ENCODE measurements at regions not wholly inside any gene's neighbourhood (a gene's known extent, or its start where the extent isn't known, plus 50 kb on each side); places are given as distances from the start of the nearest gene placed in this dataset.

GRCh38 chr6:126446248-126446647 lies 106.3 kb downstream of the CENPW start:
- TF ChIP-seq CTCF (conservative IDR thresholded peaks at IDR 0.05; ENCODE audit: low read depth in 2 of 2) = no peak
- no peak for TF ChIP-seq JUNB (IDR thresholded peaks at IDR 0.05; ENCODE audit: unreplicated experiment)
- TF ChIP-seq CREB1 (CRISPR knock-in tag; IDR thresholded peaks at IDR 0.05; ENCODE audit: low read depth) = no peak
- TF ChIP-seq NANOG (IDR thresholded peaks at IDR 0.05; ENCODE audit: borderline replicate concordance) = no peak
- no peak for TF ChIP-seq ETS1 (IDR thresholded peaks at IDR 0.05)
- TF ChIP-seq REST (IDR thresholded peaks at IDR 0.05; ENCODE audit: unreplicated experiment) = no peak
- no peak for TF ChIP-seq STAT1 (IDR thresholded peaks at IDR 0.05; ENCODE audit: unreplicated experiment)
- TF ChIP-seq ZNF462 (CRISPR knock-in tag; IDR thresholded peaks at IDR 0.05) = no peak
- TF ChIP-seq ZNF331 (CRISPR knock-in tag; IDR thresholded peaks at IDR 0.05; ENCODE audit: low read depth) = no peak
- no peak for TF ChIP-seq EZH2phosphoT487 (IDR thresholded peaks at IDR 0.05; ENCODE audit: unreplicated experiment)
- no peak for TF ChIP-seq POLR2AphosphoS5 (IDR thresholded peaks at IDR 0.05; ENCODE audit: low read depth)
- no peak for TF ChIP-seq ZNF114 (CRISPR knock-in tag; IDR thresholded peaks at IDR 0.05)
- no peak for TF ChIP-seq EZH2 (IDR thresholded peaks at IDR 0.05; ENCODE audit: low read depth, unreplicated experiment)
- DNase-seq (ENCODE audit: low spot score) (no peak), ATAC-seq (no peak)
- Histone ChIP-seq H3K9me2 (ENCODE audit: insufficient read depth) (no peaks in the 10 kb centered on the region), H3K79me2 (replicated peaks; ENCODE audit: insufficient read depth) (no peaks in the 10 kb centered on the region), H3F3A (replicated peaks; ENCODE audit: low read depth) (no peaks in the 10 kb centered on the region), H3K4me1 (ENCODE audit: insufficient read depth) (no peaks in the 10 kb centered on the region), H2AFZ (no peak overlapping the region), H3K36me3 (ENCODE audit: insufficient read depth) (no peaks in the 10 kb centered on the region), H3K4me3 (no peak overlapping the region), H4K20me1 (replicated peaks; ENCODE audit: insufficient read depth) (no peaks in the 10 kb centered on the region), H3K4me2 (no peak overlapping the region), H3K27me3 (ENCODE audit: insufficient read depth) (no peaks in the 10 kb centered on the region), H3K27ac (ENCODE audit: low read depth) (no peak overlapping the region)
- Mint-ChIP-seq H3K27me3 (ENCODE audit: insufficient read depth, low read depth, poor library complexity) (no peaks in the 10 kb centered on the region), H3K4me3 (no peak overlapping the region), H3K4me1 (peaks cover 14% of the 10 kb centered on the region), H3K9me3 (peaks cover 5% of the 10 kb centered on the region; the same call in 1 of the 3 replicates), H3K27ac (no peak overlapping the region), H3K36me3 (ENCODE audit: low read depth) (no peaks in the 10 kb centered on the region)
